ENCODE measurements at regions not wholly inside any gene's neighbourhood (a gene's known extent, or its start where the extent isn't known, plus 50 kb on each side); places are given as distances from the start of the nearest gene placed in this dataset.

DNA sequence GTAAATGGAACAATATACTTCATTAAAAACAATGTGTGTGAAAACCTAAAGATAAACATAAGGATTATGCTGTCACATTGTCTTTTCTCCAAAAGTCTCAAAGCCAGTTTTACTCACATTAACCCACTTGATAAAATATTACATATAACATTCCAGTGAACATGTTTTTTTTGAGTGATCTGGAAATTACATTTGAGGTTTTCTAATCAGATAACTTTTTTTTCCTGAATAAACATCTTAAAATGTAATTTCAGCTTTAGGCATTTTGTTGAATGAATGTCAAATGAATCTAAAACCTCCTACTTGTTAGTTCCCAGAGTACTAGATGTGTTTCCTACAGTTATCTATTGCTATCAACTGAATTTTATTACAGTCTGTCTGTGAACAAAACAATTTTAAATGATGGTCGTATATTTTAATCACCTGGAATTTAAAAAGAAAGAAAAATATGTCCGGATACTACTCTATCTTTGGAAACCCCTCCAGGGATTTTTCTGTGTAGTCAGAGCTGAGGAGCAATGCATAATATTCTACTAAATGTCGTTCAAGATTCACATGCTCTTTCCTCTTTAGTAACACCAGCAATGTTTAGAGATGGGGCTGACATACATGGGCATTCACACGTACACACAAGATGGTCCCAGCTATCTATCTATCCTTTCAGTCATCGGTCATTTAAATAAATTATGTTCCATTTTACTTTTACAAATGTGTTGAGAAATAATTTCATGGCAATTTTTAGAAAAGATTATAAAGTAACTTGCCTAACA is 283.9 kb downstream of the KLF12 start:
- no peak for DNase-seq (ENCODE audit: low read depth in 2 of 2)

GRCh38 chr13:73849292-73849691 is 284.9 kb downstream of the KLF12 start:
- peak in 1 of 2 experiments; percentile 10 for DNase-seq (ENCODE audit: low read depth in 2 of 2)

- DNase-seq (ENCODE audit: low read depth in 2 of 2): peak; percentile 30 to 32
Measured at GRCh38 chr13:73844986-73845385, 289.2 kb downstream of the KLF12 start.

GRCh38 chr13:73842626-73843025 is 291.6 kb downstream of the KLF12 start:
- no peak for DNase-seq (ENCODE audit: low read depth in 2 of 2)

GRCh38 chr13:73842184-73842583 is 292.0 kb downstream of the KLF12 start:
- DNase-seq (ENCODE audit: low read depth in 2 of 2): no peak

GRCh38 chr13:73837147-73837546 is 297.1 kb downstream of the KLF12 start:
- no peak for DNase-seq (ENCODE audit: low read depth in 2 of 2)

DNA sequence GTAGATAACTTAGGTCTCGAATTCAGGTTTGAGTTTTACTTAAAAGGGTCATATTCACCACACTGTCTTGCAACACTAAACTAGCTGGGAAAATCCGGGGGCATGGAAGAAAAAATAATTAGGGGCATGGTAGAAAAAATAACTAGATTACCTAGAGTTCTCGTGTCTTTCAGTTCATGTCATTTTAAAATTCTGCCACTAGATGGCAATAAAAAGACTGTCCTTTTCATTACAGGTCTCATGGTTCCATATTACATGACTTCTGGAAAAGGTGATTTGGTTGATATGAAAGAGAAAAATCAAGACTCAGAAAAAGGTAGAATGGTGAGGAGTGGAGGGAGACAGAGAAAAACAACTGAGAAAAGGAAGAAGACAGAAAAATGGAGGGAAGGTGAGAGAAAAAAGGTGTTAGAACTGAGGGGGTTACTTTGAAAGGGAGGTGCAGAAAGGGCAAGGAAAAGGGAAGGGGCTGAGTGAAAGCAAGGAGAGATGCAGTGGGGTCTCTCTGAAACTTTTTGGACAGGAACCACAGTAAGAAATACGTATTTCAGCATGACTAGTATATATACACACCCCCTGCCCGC is 299.0 kb downstream of the KLF12 start:
- DNase-seq (ENCODE audit: low read depth in 2 of 2): peak; percentile 28 to 32

GRCh38 chr13:73833325-73834070 is 300.7 kb downstream of the KLF12 start:
- peak; percentile 33 to 43 for DNase-seq (ENCODE audit: low read depth in 2 of 2)

- DNase-seq (ENCODE audit: low read depth in 2 of 2): no peak
Measured at GRCh38 chr13:73832825-73833224, 301.4 kb downstream of the KLF12 start.

GRCh38 chr13:73832128-73832588 is 302.0 kb downstream of the KLF12 start:
- no peak for DNase-seq (ENCODE audit: low read depth in 2 of 2)

DNA sequence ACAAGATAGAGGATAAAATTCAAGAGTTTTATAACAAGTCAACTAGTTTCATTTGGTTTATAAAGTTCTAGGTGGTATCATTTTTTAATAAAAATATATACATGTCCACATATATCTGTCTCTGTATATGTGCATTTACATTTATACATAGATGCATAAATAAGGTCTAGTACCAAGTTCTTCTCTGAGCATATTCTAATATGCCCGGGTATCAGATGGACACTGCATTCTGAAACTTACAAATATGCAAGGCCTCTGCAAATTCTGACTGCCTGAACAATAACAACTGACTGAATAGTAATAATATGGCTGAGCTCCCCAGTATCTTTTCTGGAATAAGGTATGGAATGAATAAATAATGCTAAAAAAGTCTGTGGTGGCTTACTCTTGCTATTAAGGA is 304.8 kb downstream of the KLF12 start:
- DNase-seq (ENCODE audit: low read depth in 2 of 2): no peak

DNA sequence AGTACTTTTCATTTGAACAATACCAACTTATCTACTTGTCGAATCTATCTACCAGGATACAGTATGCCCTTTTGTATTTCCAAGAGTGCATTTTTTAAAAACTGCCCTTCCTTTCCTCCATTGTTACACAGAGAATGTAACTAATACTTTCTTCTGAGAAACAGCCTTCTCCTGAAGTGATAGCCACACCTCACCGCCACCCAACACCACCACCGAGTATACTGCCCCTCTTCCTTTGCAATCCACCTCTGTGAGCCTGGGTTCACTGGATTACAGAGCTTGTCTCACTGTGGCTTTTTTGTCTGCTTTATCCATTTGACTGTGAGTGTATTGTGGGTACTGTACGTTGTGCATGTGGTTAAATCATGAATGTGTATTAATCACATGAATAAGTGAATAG is 305.4 kb downstream of the KLF12 start:
- DNase-seq (ENCODE audit: low read depth in 2 of 2): no peak

DNA sequence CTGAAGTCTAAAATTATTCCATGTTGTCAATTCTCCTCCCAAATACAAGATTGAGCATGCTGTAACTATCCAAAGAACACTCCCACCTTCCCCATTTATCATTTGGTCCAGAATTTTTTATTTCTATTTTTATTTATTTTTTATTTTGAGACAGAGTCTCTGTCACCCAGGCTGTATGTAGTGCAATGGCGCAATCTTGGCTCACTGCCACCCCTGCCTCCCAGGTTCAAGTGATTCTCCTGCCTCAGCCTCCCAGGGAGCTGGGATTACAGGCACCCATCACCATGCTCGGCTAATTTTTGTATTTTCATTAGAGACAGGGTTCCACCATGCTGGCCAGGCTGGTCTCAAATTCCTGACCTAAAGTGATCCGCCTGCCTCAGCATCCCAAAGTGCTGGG is 306.8 kb downstream of the KLF12 start:
- no peak for DNase-seq (ENCODE audit: low read depth in 2 of 2)

DNA sequence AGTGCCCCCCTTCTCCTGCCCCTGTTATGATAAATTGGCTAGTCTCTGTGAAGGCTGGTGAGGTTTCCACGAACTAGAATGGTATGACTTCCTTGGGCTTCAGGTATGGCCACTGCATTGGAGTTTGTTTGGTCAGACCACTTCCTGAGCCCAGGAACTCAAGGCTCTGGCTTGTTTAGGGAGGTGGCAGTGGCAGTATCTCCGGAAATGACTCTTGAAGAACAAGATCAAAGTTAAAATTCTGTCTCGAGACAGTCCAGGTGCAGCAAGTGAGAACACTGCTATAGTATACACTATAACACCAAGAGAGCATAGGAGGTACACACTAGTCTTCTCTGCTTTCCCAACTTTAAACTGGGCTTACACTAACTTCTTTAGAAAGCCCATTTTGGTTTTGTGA is 309.1 kb downstream of the KLF12 start:
- DNase-seq (ENCODE audit: low read depth in 2 of 2): no peak

GRCh38 chr13:73822668-73823592 is 311.3 kb downstream of the KLF12 start:
- DNase-seq (ENCODE audit: low read depth in 2 of 2): no peak

DNA sequence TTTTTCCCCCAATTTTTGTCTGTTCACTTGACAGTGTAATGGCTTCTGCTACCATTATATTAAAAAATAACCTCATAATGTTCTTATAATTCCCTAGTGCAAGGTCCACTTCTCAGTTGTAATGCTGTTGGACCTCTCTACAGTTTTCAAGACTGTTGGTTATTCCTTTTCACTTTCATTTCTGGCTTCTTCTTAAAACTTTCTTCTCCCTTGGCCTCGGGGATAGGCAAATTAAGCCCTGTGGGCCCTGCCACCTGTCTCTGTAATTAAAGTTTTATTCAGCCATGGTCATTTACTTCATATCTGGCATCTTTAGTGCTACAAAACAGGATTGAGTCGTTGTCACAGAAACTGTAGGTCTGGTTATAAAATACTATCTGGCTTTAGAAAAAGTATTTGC is 313.5 kb downstream of the KLF12 start:
- no peak for DNase-seq (ENCODE audit: low read depth in 2 of 2)

GRCh38 chr13:73820285-73820684 is 313.9 kb downstream of the KLF12 start:
- no peak for DNase-seq (ENCODE audit: low read depth in 2 of 2)

DNA sequence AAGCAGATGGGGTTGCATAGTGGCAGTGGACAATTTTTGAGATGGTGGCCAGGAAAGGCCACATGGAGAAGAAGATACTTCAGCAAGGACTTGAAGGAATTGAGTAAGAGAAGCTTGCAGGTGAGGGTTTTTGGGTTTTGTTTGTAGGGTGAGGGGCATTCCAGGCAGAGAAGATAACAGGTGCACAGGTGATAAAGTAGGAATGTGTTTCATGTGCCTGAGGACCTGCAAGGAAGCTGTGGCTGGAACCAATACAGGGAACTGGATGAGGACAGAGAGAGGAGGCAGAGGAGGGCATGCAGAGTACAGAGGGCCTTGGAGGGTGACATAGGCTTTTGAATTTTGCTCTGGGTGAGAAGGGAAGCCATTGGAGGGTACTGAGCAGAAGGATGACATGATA is 314.5 kb downstream of the KLF12 start:
- no peak for DNase-seq (ENCODE audit: low read depth in 2 of 2)

GRCh38 chr13:73816702-73817101 is 317.5 kb downstream of the KLF12 start:
- no peak for DNase-seq (ENCODE audit: low read depth in 2 of 2)

DNA sequence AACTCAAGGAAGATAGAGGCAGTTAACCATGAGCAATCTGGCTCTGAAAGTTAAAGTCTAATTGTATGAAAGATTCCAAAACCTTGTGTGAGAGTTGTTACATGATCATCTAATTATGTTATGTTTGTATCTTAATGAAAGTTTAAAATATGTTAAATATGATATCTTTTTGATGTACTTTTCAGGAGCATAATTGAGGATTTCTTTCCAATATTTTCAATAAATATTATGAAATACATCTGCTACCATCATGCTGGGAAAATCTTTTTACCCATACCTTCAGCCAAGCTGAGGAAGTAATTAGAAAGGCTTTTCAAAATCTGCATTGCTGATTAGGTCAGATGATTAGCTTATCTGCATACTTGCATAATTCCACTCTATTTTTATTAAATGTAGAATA is 318.4 kb downstream of the KLF12 start:
- DNase-seq (ENCODE audit: low read depth in 2 of 2): no peak

- DNase-seq (ENCODE audit: low read depth in 2 of 2): no peak
Measured at GRCh38 chr13:73810647-73811046, 323.6 kb downstream of the KLF12 start.

- DNase-seq (ENCODE audit: low read depth in 2 of 2): no peak
Measured at GRCh38 chr13:73809561-73809960, 324.6 kb downstream of the KLF12 start.
